HG03103 (cell line): ENCODE measurements at regions not wholly inside any gene's neighbourhood (a gene's known extent, or its start where the extent isn't known, plus 50 kb on each side); places are given as distances from the start of the nearest gene placed in this dataset.

Experiments used
- ATAC-seq: cut with Tn5 transposase; IDR thresholded peaks from one replicate; pipeline ENCODE4 v1.9.1; 2021; ENCODE audit warnings: low read depth; ENCODE audit not compliant: unreplicated experiment

- ATAC-seq, result no peak
Measured at GRCh38 chr2:150605664-150606063, 118.2 kb upstream of the RND3 start.

GRCh38 chr2:150601280-150602038, 114.0 kb upstream of the RND3 start:
- ATAC-seq, result no peak

GRCh38 chr2:150599889-150600288, 112.4 kb upstream of the RND3 start:
- no peak for ATAC-seq

DNA sequence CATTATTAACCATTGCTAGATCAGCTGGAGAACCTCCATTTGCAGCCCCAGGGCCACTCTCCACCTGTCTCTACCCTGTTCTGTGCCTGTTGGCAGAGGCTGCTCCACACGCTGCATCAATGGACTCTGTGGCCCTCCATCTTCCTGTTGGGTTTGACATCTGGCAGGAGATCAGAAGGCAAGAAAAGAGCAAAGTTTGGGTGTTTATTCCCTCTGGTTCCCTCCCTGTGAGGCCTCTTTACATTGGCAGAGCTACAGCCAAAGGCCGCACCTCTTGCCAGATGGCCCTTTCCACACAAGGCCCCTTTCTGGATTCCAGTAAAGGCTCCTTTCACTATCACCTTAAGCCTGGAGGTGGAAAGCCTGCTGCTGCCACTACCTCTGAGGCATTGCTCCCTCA, 110.9 kb upstream of the RND3 start:
- ATAC-seq, result no peak

- ATAC-seq, result no peak
Measured at GRCh38 chr2:150595803-150596470, 108.5 kb upstream of the RND3 start.

GRCh38 chr2:150594299-150594698, 106.8 kb upstream of the RND3 start:
- no peak for ATAC-seq

DNA sequence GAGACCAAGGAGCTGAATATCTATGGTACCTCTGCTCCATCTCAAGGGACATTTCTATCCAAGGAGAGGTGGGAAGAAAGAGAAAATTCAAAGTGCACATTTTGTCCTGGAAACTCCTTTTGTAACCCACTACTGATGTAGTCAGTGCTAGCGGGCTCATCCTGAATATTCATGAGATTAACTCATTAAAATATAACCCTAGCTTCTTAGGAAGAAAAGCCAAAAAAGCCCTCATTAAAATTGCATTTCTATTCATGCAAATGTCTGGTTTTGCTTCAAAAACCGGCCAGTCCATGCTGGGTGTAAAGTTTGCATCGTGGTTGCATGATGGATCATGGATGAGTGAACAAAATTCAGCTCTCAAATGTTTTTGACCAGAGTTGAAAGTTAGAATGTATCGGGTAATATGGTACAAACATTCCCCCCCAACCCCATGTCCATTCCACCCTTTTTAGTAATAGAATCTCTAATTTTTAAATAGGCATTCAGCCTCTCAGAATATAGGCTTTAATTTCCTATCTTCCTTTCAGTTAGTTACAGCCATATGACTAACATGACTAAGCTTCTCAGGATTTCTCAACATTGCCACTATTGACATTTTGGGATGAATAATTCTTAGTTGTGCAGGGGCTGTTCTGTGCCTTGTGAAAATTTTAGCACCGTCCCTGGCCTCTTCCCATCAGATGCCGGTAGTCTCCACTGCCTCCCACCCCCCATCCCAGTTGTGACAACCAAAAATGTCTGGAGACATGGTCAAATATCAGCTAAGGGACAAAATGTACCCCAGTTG, 104.2 kb upstream of the RND3 start:
- ATAC-seq, result no peak

GRCh38 chr2:150589681-150590080, 102.2 kb upstream of the RND3 start:
- ATAC-seq, result no peak

- ATAC-seq, result no peak
Measured at GRCh38 chr2:150588506-150588870, 101.0 kb upstream of the RND3 start.

- no peak for ATAC-seq
Measured at GRCh38 chr2:150587547-150588505, 100.4 kb upstream of the RND3 start.

DNA sequence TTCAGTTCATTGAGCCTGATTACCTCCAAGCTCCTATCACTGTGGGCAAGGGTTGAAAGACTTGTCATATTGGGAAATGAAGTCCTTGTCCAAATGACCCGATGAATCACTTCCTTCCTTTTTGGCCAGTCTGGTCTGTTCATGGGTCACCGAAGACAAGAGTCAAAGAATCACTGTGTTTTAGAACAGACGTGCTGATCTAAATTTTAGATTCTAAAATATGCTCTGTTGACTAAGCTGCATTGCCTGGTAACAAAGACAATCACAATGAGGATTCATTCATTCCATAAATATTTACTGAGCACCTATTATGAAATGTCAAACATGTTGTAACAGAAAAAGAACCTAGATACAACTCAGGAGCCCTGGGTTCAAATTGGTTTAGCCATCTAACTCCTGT, 99.4 kb upstream of the RND3 start:
- ATAC-seq, result no peak

- no peak for ATAC-seq
Measured at GRCh38 chr2:150585221-150585971, 97.9 kb upstream of the RND3 start.

DNA sequence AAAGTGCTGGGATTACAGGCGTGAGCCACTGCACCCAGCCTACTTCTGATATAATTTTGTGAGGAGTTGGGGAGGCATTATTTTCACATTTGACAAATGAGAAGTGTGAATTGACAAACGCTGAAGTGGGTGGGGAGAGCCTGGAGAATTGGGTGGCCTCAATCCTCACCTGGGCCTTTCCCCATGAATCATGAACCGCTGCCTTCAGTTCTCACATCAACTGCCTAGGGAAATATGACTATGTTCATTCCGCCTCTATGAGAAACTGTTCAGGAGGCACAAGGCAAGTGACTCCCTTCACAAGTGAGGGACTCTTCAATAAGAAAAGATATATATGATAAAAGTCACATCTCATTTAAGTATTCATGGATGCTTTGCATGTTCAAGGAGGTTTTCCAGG, 96.6 kb upstream of the RND3 start:
- ATAC-seq, result no peak

- ATAC-seq, result no peak
Measured at GRCh38 chr2:150581717-150582472, 94.4 kb upstream of the RND3 start.

GRCh38 chr2:150578481-150578880, 91.0 kb upstream of the RND3 start:
- ATAC-seq, result no peak

- no peak for ATAC-seq
Measured at GRCh38 chr2:150575861-150576260, 88.4 kb upstream of the RND3 start.

DNA sequence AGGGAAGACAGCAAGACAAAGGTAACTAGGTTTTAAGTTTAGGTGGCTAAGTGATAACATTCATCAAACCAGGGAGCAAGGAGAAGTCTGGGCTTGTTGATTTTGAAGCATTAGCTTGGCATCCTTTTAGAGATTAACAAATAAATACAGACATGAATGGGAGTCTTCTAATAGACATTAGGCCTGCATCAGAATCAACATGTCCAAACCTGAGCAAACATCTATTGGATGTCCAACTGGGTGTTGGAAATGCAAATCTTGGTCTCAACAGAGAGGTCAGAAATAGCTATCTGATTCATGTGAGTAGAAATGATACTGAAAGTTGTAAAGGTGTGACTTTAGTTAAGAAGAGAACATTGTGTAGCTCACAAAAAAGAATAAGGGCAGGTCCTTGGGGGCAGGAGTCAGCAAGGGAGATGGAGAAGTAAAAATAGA, 85.5 kb upstream of the RND3 start:
- ATAC-seq, result peak; percentile 76

- no peak for ATAC-seq
Measured at GRCh38 chr2:150572194-150572766, 84.8 kb upstream of the RND3 start.

DNA sequence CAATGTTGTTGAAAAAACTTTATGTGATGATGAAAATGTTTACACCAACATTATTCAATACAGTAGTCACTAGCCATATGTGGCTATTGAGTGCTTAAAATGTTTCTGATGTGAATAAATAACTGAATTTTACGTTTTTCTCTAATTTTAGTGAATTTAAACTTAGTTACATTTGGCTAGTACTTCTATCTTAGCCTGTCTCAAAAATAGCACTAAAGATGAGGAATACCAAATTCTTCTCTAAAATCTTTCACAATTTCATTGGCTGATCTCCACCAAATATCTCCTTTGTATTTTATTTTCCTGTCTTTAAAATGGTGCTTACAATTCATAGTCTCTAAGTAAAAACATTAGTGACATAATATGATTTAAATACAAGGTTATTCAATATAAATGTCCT, 83.7 kb upstream of the RND3 start:
- ATAC-seq, result no peak
